ENCODE measurements at regions not wholly inside any gene's neighbourhood (a gene's known extent, or its start where the extent isn't known, plus 50 kb on each side); places are given as distances from the start of the nearest gene placed in this dataset.

DNA sequence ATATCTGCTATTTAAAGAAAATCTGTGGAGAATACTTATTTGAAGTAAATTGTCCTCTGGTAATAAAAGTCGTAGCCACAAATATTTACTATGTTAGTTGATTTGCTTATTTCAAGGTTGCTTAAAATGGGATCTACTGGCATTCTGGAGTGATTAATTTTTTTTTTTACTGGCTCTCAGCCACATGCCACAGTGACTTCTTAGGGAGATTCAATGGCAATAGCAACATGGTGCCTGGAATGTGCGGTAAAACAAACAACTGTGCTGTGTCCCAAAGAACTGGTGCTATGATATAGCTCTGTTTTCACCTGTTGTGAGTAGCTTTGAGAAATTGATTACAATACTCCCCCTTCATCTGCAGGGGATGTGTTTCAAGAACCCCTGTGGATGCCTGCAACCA is 324.3 kb downstream of the GPAT3 start:
- no peaks in the 10 kb centered on the region for H3K27me3 ChIP-seq
- DNase-seq, result no peak
- 74 to 78% methylated on average over 2 of the region's 2 CpGs for WGBS, 2 donors
- intact Hi-C loops (cut with DNase I; ENCODE audit: low total_unique reads), result no loop called here
- no peaks in the 10 kb centered on the region for H3K36me3 ChIP-seq (ENCODE audit: low read depth, missing control alignments)
- H3K4me1 ChIP-seq, result no peaks in the 10 kb centered on the region
- H3K4me3 ChIP-seq, result no peak overlapping the region
- TF ChIP-seq POLR2A (IDR thresholded peaks at IDR 0.05), result no peak
- TF ChIP-seq CTCF (IDR thresholded peaks at IDR 0.05), result no peak
- no peak overlapping the region for H3K27ac ChIP-seq
- no peaks in the 10 kb centered on the region for H3K9me3 ChIP-seq

DNA sequence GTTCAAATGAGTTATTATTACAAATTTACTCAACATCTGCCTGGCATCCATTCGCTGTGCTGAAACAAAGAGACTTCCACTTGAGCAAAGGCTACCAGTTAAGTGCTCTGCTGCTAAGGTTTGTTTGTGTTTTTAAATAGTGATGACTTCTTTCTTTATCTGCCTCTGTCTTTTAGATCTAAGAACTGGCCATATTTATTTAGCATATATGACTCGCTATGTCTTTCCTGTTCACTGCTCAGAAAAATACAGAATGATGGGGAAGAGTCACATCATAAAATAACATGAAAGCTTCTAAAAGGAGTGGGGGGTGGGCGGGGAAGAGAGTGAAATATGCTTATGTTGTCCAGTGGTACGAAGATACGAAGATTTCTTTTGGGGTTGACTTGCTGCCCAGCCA is 322.2 kb downstream of the GPAT3 start:
- no peaks in the 10 kb centered on the region for H3K9me3 ChIP-seq
- 91 to 94% methylated on average over 5 of the region's 5 CpGs for WGBS, 2 donors
- H3K4me3 ChIP-seq, result no peak overlapping the region
- no peaks in the 10 kb centered on the region for H3K36me3 ChIP-seq (ENCODE audit: low read depth, missing control alignments)
- TF ChIP-seq CTCF (IDR thresholded peaks at IDR 0.05) (no peak), POLR2A (IDR thresholded peaks at IDR 0.05) (no peak)
- H3K27me3 ChIP-seq, result no peaks in the 10 kb centered on the region
- intact Hi-C loops (cut with DNase I; ENCODE audit: low total_unique reads), result no loop called here
- H3K4me1 ChIP-seq, result no peaks in the 10 kb centered on the region
- no peak for DNase-seq
- H3K27ac ChIP-seq, result no peak overlapping the region

DNA sequence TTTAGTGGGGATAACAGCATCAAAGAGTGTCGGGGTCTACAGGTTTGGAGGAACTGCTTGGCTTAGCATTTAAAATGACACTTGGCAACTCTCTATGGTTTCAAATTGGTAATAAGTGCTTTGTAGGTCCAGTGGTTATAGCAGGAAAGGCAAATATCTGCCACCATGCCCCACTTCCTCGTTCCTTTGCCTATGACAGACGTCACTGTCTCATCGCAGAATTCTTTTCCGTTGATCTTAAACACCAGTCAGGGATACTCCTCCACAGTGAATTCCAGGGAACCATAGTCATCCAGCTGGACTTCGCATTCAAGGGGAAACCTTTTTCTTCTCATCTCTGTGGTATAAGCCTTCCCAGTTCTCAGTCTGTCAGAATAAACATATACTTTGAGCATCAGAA is 319.1 kb downstream of the GPAT3 start:
- H3K27ac ChIP-seq, result no peak overlapping the region
- no peak for TF ChIP-seq POLR2A (IDR thresholded peaks at IDR 0.05)
- TF ChIP-seq CTCF (IDR thresholded peaks at IDR 0.05), result no peak
- no peaks in the 10 kb centered on the region for H3K27me3 ChIP-seq
- no peaks in the 10 kb centered on the region for H3K9me3 ChIP-seq
- DNase-seq, result no peak
- intact Hi-C loops (cut with DNase I; ENCODE audit: low total_unique reads), result no loop called here
- no peaks in the 10 kb centered on the region for H3K4me1 ChIP-seq
- no peak overlapping the region for H3K4me3 ChIP-seq
- H3K36me3 ChIP-seq (ENCODE audit: low read depth, missing control alignments), result no peaks in the 10 kb centered on the region
- 42 to 66% methylated on average over 6 of the region's 6 CpGs for WGBS, 2 donors

GRCh38 chr4:83852085-83852451 is 316.2 kb downstream of the GPAT3 start:
- 69 to 70% methylated on average over 1 of the region's 1 CpG for WGBS, 2 donors
- H3K36me3 ChIP-seq (ENCODE audit: low read depth, missing control alignments), result no peaks in the 10 kb centered on the region
- no peak for TF ChIP-seq CTCF (IDR thresholded peaks at IDR 0.05)
- TF ChIP-seq POLR2A (IDR thresholded peaks at IDR 0.05), result no peak
- DNase-seq, result no peak
- H3K27ac ChIP-seq, result no peak overlapping the region
- H3K4me1 ChIP-seq, result no peaks in the 10 kb centered on the region
- H3K9me3 ChIP-seq, result no peaks in the 10 kb centered on the region
- no peak overlapping the region for H3K4me3 ChIP-seq
- H3K27me3 ChIP-seq, result no peaks in the 10 kb centered on the region
- intact Hi-C loops (cut with DNase I; ENCODE audit: low total_unique reads), result no loop called here

DNA sequence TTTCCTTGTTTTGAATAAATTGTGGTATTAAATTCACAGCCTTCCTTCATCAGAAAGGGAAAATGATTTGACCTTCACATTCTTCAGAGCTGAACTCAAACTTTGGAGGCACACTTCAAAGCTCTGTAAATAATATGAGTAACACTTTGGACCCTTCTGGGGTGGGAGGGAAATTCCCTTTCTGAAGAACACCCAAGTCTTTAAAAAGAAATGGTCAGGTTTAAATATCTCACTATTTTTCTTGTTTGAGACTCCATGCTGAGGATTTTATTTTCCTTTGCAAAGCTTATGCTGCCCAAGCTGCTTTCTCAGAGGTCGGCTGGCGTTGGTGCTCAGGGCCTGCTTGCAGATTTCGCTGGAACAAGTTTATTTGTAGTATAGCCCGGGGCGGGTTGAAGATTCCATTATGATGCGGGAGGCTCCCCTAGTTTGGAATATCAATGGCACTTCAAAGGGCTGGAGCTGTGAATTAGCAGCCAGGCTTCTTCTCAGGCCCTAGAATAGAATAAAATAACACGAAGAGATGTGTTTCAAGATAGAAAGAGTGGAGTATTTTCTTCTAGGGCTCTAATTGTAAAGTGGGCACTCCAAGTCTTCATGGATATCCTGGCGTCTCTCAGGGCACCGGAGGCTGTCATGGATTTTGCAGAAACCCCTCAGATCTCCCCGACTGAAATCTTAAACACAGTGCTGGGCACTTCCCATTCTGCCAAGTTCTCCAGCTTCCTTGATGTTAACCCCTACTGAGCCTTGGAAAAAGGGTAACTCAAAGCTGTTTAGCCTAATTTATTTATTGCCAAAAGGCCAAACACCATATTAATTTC is 315.6 kb downstream of the GPAT3 start:
- intact Hi-C loops (cut with DNase I; ENCODE audit: low total_unique reads), result no loop called here
- Histone ChIP-seq H3K27me3 (no peaks in the 10 kb centered on the region), H3K27ac (no peak overlapping the region), H3K36me3 (ENCODE audit: low read depth, missing control alignments) (no peaks in the 10 kb centered on the region), H3K4me3 (no peak overlapping the region), H3K9me3 (no peaks in the 10 kb centered on the region), H3K4me1 (no peaks in the 10 kb centered on the region)
- no peak for DNase-seq
- 46 to 54% methylated on average over 10 of the region's 10 CpGs for WGBS, 2 donors
- TF ChIP-seq CTCF (IDR thresholded peaks at IDR 0.05) (no peak), POLR2A (IDR thresholded peaks at IDR 0.05) (no peak)

Measured in testis (tissue), 2 donors.